ENCODE measurements at regions not wholly inside any gene's neighbourhood (a gene's known extent, or its start where the extent isn't known, plus 50 kb on each side); places are given as distances from the start of the nearest gene placed in this dataset.
"Not testable (repeated sequence)": the region's sequence is repeated elsewhere in the genome, so short reads cannot be mapped to it uniquely, and the experiment has no call there.

- peak; percentile 11 for DNase-seq (ENCODE audit: low read depth, low spot score)
These were observed 59.6 kb upstream of the MAN2A1 start for GRCh38 chr5:109630093-109630492.

- no peak for DNase-seq (ENCODE audit: low read depth, low spot score)
These were observed 61.1 kb upstream of the MAN2A1 start for GRCh38 chr5:109628591-109628990.

GRCh38 chr5:109621266-109621665, 68.5 kb upstream of the MAN2A1 start:
- not testable (repeated sequence) for DNase-seq (ENCODE audit: low read depth, low spot score)

DNA sequence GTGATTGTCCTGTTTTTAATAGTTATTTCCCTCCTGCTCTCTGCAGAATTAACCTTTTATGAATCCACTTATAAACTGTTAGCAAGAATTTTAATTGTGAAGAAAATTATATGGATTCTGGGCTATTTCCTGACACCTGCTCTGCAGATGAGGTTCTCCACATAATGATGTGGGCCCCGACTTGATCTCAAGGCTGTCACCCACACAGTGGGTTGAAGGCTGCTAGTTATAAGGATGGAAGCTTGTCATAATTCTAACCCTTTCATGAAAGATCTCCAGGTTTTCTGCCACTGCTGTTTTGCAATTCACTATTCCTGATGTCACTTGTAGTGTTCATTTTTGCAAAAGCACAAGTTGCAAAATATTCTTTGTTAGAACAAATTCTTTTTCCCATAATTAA, 69.1 kb upstream of the MAN2A1 start:
- no peak for DNase-seq (ENCODE audit: low read depth, low spot score)

GRCh38 chr5:109619606-109620005, 70.1 kb upstream of the MAN2A1 start:
- DNase-seq (ENCODE audit: low read depth, low spot score), result no peak

DNA sequence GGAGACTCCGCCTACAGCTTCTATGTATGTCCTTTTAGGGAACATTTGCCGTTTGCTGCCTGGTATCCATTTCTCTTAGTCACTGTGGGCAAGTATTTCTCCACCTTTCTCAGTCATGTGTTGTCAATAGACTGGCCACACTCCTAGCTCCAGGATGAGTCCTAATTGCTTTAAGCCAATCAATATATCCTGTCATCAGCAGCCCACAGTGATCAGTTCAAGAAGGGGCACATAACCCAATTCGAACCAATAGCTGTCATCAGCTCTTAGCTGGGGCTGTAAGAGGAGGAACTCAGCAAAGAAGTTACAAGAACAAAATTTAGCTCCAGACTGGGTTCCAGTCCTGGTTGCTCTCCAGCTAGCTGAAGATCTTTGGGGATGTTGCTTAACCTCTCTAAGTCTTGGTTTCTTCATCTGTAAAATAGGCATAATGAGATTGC, 70.7 kb upstream of the MAN2A1 start:
- no peak for DNase-seq (ENCODE audit: low read depth, low spot score)

DNA sequence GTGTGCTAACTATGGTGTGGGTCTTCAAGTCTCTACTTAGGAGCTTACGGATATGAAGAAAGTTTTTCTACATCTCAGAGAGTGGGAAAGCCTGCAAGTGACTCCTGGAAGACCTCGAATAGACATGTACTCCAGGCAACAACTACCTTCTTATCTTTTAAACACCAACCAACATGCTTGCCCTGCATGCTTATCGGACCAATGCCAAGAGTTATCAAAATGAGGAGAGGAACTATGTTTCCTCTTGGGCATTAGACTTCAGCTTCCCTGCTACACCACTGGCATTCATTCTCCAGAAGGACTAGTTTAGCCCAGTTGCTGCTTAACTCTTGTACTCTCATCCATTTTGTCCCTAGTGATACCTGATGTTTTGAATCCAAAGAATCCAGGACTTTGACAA, 74.7 kb upstream of the MAN2A1 start:
- DNase-seq (ENCODE audit: low read depth, low spot score), result no peak

DNA sequence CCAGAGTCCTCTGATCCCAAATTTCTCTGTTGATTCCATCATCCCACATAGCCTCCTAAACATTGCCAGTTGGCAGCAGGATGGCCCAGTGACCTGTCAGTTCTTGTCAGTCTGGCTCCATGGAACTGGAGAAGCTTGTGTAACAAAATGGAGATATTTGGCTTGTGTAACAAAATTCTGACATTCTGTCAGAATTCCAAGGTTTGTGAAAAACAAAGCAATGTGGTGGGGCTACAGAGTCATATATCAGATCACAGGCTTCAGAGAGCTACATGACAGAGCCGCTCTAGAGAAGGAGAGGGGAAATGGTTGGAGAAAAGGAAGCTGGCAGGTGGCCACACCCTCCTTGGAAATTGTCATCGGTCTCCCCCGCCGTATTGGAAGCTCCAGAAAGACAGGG, 75.4 kb upstream of the MAN2A1 start:
- DNase-seq (ENCODE audit: low read depth, low spot score), result no peak

- DNase-seq (ENCODE audit: low read depth, low spot score), result no peak
These were observed 77.3 kb upstream of the MAN2A1 start for GRCh38 chr5:109612278-109612905.

DNA sequence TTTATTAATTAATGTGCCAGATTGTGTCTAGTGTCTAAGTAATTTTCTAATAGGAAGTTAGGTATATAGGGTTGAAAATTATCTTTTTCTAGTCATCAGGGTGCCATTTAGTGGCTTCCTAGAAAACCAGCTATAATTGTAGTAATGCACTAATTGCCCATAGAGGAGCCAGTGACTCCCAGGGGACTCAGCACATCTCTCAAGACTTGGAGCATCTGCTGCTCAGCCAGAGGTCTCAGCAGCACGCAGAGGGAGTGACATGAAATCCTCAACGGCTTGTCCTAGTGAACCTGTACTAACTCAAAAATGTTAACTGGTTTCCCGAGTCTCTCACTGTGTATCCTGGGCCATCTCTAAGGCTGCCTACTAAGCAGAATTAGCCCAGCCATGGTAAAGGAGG, 78.2 kb upstream of the MAN2A1 start:
- no peak for DNase-seq (ENCODE audit: low read depth, low spot score)

- no peak for DNase-seq (ENCODE audit: low read depth, low spot score)
These were observed 78.7 kb upstream of the MAN2A1 start for GRCh38 chr5:109611061-109611460.

- no peak for DNase-seq (ENCODE audit: low read depth, low spot score)
These were observed 79.1 kb upstream of the MAN2A1 start for GRCh38 chr5:109610581-109610980.

GRCh38 chr5:109605207-109605730, 84.5 kb upstream of the MAN2A1 start:
- no peak for DNase-seq (ENCODE audit: low read depth, low spot score)

DNA sequence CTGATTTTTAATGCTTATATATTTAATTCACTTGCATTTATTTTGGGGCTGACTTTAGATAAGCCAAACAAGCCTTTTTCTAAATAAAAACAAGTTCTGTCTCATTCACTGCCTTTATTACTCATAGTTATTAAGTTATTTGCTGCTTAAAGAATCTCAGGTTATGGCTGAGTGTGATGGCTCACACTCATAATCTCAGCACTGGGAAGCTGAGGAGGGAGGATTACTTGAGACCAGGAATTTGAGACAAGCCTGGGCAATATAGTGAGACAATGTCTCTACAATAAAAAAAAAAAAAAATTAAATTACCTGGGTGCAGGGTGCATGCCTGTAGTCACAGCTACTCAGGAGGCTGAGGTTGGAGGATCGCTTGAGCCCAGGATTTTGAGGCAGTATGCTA, 85.0 kb upstream of the MAN2A1 start:
- DNase-seq (ENCODE audit: low read depth, low spot score), result no peak

DNA sequence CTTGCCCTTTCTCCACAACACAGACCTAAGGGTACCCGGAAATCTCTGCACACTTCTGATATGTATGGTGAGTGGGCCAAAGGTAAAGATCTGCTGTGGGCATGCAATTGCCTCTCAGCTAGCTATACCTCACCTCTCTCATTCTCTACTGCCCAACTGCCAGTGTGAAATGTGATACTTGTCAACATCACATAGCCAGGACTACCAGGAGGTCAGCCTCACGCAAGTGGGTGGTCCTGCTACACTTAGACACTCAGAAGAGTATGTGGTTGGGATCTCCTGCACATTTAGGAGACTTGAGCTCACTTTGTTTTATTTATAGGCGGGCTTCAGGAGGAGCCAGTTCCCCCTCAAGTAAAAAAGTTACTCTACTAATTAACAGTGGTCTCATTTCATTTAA, 88.0 kb upstream of the MAN2A1 start:
- DNase-seq (ENCODE audit: low read depth, low spot score), result no peak

GRCh38 chr5:109597893-109598292, 91.8 kb upstream of the MAN2A1 start:
- no peak for DNase-seq (ENCODE audit: low read depth, low spot score)

GRCh38 chr5:109594217-109594616, 95.5 kb upstream of the MAN2A1 start:
- no peak for DNase-seq (ENCODE audit: low read depth, low spot score)

GRCh38 chr5:109590799-109591198, 98.9 kb upstream of the MAN2A1 start:
- no peak for DNase-seq (ENCODE audit: low read depth, low spot score)

DNA sequence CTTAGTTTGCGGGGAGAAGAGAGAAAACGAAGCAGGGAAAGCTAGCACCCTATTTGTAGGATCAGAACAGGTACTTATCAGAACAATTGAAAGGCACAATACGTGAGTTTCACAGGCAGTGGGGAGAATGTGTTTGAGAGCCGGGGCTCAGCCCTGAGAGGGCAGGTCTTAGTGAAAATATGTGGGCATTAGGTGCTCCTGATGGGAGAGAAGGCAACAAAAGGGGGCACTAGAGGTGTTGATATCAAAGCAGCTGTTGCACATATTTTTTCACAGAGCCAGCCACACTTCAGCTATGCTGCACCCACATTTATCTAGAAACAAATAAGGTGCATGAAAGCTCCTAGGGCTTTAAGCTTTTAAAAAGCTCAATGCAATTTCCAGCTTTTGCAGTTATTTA, 99.7 kb upstream of the MAN2A1 start:
- no peak for DNase-seq (ENCODE audit: low read depth, low spot score)

DNA sequence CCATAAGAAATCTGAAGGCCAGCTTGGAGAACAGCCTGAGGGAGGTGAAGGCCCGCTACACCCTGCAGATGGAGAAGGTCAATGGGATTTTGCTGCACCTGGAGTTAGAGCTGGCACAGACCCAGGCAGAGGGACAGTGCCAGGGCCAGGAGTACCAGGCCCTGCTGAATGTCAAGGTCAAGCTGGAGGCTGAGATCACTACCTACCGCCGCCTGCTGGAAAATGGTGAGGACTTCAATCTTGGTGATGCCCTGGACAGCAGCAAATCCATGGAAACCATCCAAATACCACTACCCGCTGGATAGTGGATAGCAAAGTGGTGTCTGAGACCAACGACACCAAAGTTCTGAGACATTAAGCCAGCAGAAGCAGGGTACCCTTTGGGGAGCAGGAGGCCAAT, 100.5 kb upstream of the MAN2A1 start:
- no peak for DNase-seq (ENCODE audit: low read depth, low spot score)

DNA sequence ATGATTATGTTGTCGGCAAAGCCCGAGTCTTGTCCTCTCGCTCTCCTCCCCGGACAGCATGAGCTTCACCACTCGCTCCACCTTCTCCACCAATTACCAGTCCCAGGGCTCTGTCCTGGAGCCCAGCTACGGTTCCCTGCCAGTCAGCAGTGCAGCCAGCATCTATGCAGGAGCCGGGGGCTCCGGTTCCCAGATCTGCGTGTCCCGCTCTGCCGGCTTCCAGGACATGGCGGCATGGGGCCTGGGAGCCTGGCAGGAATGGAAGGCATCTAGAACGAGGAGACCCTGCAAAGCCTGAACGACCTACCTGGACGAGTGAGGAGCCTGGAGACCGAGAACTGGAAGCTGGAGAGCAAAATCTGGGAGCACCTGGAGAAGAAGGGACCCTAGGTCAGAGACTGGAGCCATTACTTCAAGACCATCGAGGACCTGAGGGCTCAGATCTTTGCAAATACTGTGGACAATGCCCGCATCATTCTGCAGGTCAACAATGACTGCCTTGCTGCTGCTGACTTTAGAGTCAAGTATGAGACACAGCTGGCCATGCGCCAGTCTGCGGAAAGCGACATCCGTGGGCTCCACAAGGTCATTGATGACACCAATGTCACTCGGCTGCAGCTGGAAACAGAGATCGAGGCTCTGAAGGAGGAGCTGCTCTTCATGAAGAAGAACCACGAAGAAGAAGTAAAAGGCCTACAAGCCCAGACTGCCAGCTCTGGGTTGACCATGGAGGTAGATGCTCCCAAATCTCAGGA, 101.3 kb upstream of the MAN2A1 start:
- no peak for DNase-seq (ENCODE audit: low read depth, low spot score)

GRCh38 chr5:109584986-109585599, 104.6 kb upstream of the MAN2A1 start:
- DNase-seq (ENCODE audit: low read depth, low spot score), result no peak

DNA sequence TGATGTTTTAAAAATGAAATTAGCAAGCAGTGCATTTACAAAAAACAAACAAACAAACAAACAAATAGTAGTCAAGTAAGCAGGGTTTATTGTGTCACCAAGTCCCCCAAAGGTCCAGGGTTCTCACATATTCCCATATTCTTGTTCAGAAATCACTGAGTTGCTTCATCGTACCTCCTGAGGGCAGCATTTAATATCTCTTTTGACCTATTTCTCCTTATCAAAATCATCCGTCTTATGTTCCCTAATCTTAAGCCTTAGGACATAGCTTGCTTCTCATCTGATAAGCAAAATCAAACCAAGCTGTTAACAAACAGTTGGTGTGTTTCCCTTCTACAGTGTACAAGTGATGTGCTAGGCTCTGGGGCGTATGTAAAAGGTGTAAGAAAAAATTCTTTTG, 109.5 kb upstream of the MAN2A1 start:
- DNase-seq (ENCODE audit: low read depth, low spot score), result no peak

All from brain pericyte (primary cell).